ENCODE measurements at regions not wholly inside any gene's neighbourhood (a gene's known extent, or its start where the extent isn't known, plus 50 kb on each side); places are given as distances from the start of the nearest gene placed in this dataset.

DNA sequence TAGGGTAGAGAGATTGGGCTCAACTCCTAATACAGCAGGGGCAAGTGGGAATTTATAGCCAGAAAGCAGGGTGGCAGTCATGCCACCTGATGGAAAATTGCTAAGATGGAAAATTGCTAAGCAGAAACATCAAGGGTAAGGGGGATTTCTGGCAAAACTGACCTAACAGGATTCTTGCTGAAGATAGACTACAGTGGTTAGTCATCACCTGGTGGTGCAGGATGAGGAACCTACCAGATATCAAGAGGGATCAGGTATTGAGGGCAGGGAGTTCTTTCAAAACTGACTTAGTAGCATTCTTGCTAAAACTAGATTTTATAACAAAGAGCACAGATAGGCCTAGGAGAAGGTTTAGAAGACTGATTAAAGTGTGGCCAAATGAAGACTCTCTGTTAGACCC lies 292.9 kb downstream of the PLPP3 start:
- TF ChIP-seq CTCF (conservative IDR thresholded peaks at IDR 0.05; ENCODE audit: low read length) (no peak), EZH2phosphoT487 (IDR thresholded peaks at IDR 0.05; ENCODE audit: borderline replicate concordance) (no peak)

Data from Loucy (cell line).